ENCODE measurements at regions not wholly inside any gene's neighbourhood (a gene's known extent, or its start where the extent isn't known, plus 50 kb on each side); places are given as distances from the start of the nearest gene placed in this dataset.
A peak's percentile ranks its signal among the peaks of the same experiment; 100 is the strongest.
"Not testable (repeated sequence)": the region's sequence is repeated elsewhere in the genome, so short reads cannot be mapped to it uniquely, and the experiment has no call there.

GRCh38 chr9:113678119-113678858 is 197.8 kb upstream of the ZNF618 start:
- peaks cover 5% of the 10 kb centered on the region for H3K27me3 Mint-ChIP-seq (ENCODE audit: low read depth)
- H3K36me3 Mint-ChIP-seq (ENCODE audit: low read depth): no peaks in the 10 kb centered on the region
- H3K9me3 Mint-ChIP-seq: no peaks in the 10 kb centered on the region

GRCh38 chr9:113678859-113679256 is 197.3 kb upstream of the ZNF618 start:
- H3K27ac Mint-ChIP-seq: no peak overlapping the region
- H3K4me1 Mint-ChIP-seq: peaks cover 23% of the 10 kb centered on the region
- no peak for TF ChIP-seq CTCF (IDR thresholded peaks at IDR 0.05; ENCODE audit: unreplicated experiment in 3 of 3)
- peaks cover 9% of the 10 kb centered on the region for H3K27me3 Mint-ChIP-seq (ENCODE audit: low read depth)
- H3K36me3 Mint-ChIP-seq (ENCODE audit: low read depth): no peaks in the 10 kb centered on the region
- no peak overlapping the region for H3K4me3 Mint-ChIP-seq
- H3K9me3 Mint-ChIP-seq: no peaks in the 10 kb centered on the region

More at GRCh38 chr9:113678119-113678858, 197.8 kb upstream of the ZNF618 start:
- H3K27ac Mint-ChIP-seq: no peak overlapping the region
- H3K4me3 Mint-ChIP-seq: no peak overlapping the region
- no peak for TF ChIP-seq CTCF (IDR thresholded peaks at IDR 0.05; ENCODE audit: unreplicated experiment in 3 of 3)
- peaks cover 26% of the 10 kb centered on the region for H3K4me1 Mint-ChIP-seq

- Mint-ChIP-seq H3K4me3 (no peak overlapping the region), H3K4me1 (peaks cover 4% of the 10 kb centered on the region), H3K27me3 (ENCODE audit: low read depth) (peaks cover 41% of the 10 kb centered on the region), H3K27ac (peak overlapping the region in 1 of 3 experiments; percentile 5), H3K9me3 (no peaks in the 10 kb centered on the region), H3K36me3 (ENCODE audit: low read depth) (no peaks in the 10 kb centered on the region)
- peak; percentile 90 to 97 (median 92) for TF ChIP-seq CTCF (IDR thresholded peaks at IDR 0.05; ENCODE audit: unreplicated experiment in 3 of 3)
These were observed 193.8 kb upstream of the ZNF618 start for GRCh38 chr9:113682297-113682771.

GRCh38 chr9:113685636-113686035 is 190.5 kb upstream of the ZNF618 start:
- H3K9me3 Mint-ChIP-seq; H3K4me3 Mint-ChIP-seq; H3K27ac Mint-ChIP-seq; H3K4me1 Mint-ChIP-seq; H3K36me3 Mint-ChIP-seq (ENCODE audit: low read depth): not testable (repeated sequence)
- peaks cover 63% of the 10 kb centered on the region for H3K27me3 Mint-ChIP-seq (ENCODE audit: low read depth)

DNA sequence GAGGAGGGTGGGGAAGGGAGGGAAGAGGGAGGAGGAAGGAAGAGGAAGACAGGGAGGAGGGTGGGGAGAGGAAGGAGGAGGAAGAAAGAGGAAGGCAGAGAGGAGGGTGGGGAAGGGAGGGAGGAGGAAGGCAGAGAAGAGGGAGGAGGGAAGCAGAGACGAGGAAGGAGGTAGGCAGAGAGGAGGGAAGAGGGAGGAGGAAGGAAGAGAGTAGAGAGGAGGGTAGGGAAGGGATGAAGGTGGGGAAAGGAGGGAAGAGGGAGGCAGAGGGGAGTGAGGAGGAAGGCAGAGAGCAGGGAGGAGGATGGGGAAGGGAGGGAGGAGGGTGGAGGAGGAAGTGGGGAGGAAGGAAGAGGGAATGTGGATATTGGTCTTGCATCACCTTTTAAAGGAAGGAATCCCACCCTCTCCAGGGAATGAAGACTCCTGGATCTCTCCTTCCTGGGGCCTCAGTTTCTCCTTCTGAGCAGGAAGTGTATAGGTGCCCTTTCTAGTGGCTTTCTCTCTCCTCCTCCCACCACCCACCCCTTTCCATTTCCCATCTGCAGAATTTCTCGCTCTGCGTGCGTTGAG is 188.9 kb upstream of the ZNF618 start:
- Mint-ChIP-seq H3K4me3 (peak overlapping the region in 1 of 3 experiments; percentile 60), H3K27me3 (ENCODE audit: low read depth) (peaks cover 71% of the 10 kb centered on the region), H3K4me1 (no peaks in the 10 kb centered on the region), H3K36me3 (ENCODE audit: low read depth) (no peaks in the 10 kb centered on the region), H3K9me3 (no peaks in the 10 kb centered on the region), H3K27ac (no peak overlapping the region)
- TF ChIP-seq CTCF (IDR thresholded peaks at IDR 0.05; ENCODE audit: unreplicated experiment in 3 of 3): no peak

GRCh38 chr9:113687680-113688371 is 188.3 kb upstream of the ZNF618 start:
- no peak for TF ChIP-seq CTCF (IDR thresholded peaks at IDR 0.05; ENCODE audit: unreplicated experiment in 3 of 3)
- H3K9me3 Mint-ChIP-seq: no peaks in the 10 kb centered on the region
- H3K4me3 Mint-ChIP-seq: peak overlapping the region; percentile 25 to 60 (median 40)
- no peaks in the 10 kb centered on the region for H3K4me1 Mint-ChIP-seq
- H3K36me3 Mint-ChIP-seq (ENCODE audit: low read depth): no peaks in the 10 kb centered on the region
- peaks cover 71% of the 10 kb centered on the region for H3K27me3 Mint-ChIP-seq (ENCODE audit: low read depth)
- H3K27ac Mint-ChIP-seq: no peak overlapping the region
